GM12878 (cell line): ENCODE measurements at regions not wholly inside any gene's neighbourhood (a gene's known extent, or its start where the extent isn't known, plus 50 kb on each side); places are given as distances from the start of the nearest gene placed in this dataset.

Experiments used
- RB1 ChIP-seq: fragments of 450-650 bp; formaldehyde crosslinking; IDR thresholded peaks from 2 replicates; pipeline ENCODE4 v1.6.1; 2017; ENCODE audit warnings: mild to moderate bottlenecking, borderline replicate concordance
- RELA ChIP-seq: fragments of 450-650 bp; IDR thresholded peaks from 2 replicates; pipeline ENCODE4 v1.8.0; 2014; ENCODE audit warnings: borderline replicate concordance; ENCODE audit not compliant: partially characterized antibody
- YY1 ChIP-seq: IDR thresholded peaks from 2 replicates; pipeline ENCODE4 v1.6.1; 2011; ENCODE audit warnings: low read depth, mild to moderate bottlenecking, low read length
- TF ChIP-seq, protein P1 (sequence below): fragments of 450-650 bp; IDR thresholded peaks from 2 replicates; pipeline ENCODE4 v1.6.1; 2017; ENCODE audit warnings: mild to moderate bottlenecking, moderate library complexity
- TF ChIP-seq, protein P2 (sequence below): fragments of 450-650 bp; formaldehyde crosslinking; IDR thresholded peaks from 2 replicates; pipeline ENCODE4 v1.4.0; 2020; ENCODE audit warnings: mild to moderate bottlenecking, moderate library complexity

DNA sequence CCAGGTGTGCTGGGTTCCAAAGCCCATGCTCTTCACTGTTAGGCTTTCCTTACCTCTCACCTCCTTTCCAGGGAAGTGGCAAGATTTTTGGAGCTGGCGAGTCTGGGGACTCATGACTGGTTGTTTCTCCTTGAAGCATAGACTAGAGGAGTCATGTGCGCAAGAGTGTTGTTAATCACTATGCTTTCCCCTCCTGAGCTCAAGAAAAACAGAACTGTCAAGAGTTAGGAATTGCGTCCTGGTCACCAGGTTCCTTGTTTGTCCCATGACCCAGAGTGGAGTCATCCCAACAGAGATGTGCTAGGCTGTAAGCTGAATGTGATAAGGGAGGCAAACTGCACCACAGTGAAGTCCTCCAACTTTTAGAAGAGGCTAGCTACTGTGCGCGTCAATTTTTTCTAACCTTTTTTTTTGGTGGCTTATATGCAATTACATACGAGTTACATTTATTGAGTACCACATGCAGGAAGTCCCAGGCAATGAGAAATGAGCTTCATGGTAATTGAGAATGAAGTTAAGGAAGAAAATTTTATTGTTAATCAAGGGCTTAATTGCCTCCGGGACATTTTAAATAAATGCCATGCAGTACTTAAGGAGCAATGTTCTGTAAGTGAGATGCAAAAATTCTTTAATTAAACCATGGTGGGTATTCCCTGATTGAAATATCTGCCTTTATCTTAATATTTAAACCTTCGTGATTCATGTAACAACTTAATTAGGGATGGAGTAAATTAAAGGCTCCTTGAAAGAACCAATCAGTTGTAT lies 233.9 kb downstream of the ZIC5 start (continued):
- TF ChIP-seq, protein P1, sequence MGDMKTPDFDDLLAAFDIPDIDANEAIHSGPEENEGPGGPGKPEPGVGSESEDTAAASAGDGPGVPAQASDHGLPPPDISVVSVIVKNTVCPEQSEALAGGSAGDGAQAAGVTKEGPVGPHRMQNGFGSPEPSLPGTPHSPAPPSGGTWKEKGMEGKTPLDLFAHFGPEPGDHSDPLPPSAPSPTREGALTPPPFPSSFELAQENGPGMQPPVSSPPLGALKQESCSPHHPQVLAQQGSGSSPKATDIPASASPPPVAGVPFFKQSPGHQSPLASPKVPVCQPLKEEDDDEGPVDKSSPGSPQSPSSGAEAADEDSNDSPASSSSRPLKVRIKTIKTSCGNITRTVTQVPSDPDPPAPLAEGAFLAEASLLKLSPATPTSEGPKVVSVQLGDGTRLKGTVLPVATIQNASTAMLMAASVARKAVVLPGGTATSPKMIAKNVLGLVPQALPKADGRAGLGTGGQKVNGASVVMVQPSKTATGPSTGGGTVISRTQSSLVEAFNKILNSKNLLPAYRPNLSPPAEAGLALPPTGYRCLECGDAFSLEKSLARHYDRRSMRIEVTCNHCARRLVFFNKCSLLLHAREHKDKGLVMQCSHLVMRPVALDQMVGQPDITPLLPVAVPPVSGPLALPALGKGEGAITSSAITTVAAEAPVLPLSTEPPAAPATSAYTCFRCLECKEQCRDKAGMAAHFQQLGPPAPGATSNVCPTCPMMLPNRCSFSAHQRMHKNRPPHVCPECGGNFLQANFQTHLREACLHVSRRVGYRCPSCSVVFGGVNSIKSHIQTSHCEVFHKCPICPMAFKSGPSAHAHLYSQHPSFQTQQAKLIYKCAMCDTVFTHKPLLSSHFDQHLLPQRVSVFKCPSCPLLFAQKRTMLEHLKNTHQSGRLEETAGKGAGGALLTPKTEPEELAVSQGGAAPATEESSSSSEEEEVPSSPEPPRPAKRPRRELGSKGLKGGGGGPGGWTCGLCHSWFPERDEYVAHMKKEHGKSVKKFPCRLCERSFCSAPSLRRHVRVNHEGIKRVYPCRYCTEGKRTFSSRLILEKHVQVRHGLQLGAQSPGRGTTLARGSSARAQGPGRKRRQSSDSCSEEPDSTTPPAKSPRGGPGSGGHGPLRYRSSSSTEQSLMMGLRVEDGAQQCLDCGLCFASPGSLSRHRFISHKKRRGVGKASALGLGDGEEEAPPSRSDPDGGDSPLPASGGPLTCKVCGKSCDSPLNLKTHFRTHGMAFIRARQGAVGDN = no peak
- TF ChIP-seq RELA = no peak
- TF ChIP-seq, protein P2, sequence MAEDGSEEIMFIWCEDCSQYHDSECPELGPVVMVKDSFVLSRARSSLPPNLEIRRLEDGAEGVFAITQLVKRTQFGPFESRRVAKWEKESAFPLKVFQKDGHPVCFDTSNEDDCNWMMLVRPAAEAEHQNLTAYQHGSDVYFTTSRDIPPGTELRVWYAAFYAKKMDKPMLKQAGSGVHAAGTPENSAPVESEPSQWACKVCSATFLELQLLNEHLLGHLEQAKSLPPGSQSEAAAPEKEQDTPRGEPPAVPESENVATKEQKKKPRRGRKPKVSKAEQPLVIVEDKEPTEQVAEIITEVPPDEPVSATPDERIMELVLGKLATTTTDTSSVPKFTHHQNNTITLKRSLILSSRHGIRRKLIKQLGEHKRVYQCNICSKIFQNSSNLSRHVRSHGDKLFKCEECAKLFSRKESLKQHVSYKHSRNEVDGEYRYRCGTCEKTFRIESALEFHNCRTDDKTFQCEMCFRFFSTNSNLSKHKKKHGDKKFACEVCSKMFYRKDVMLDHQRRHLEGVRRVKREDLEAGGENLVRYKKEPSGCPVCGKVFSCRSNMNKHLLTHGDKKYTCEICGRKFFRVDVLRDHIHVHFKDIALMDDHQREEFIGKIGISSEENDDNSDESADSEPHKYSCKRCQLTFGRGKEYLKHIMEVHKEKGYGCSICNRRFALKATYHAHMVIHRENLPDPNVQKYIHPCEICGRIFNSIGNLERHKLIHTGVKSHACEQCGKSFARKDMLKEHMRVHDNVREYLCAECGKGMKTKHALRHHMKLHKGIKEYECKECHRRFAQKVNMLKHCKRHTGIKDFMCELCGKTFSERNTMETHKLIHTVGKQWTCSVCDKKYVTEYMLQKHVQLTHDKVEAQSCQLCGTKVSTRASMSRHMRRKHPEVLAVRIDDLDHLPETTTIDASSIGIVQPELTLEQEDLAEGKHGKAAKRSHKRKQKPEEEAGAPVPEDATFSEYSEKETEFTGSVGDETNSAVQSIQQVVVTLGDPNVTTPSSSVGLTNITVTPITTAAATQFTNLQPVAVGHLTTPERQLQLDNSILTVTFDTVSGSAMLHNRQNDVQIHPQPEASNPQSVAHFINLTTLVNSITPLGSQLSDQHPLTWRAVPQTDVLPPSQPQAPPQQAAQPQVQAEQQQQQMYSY (CRISPR knock-in tag) = no peak
- TF ChIP-seq RB1 = no peak
- no peak for TF ChIP-seq YY1
- TF ChIP-seq, all 136 proteins: peak for 0
